ENCODE measurements at regions not wholly inside any gene's neighbourhood (a gene's known extent, or its start where the extent isn't known, plus 50 kb on each side); places are given as distances from the start of the nearest gene placed in this dataset.

GRCh38 chr2:220277445-220277975 lies 650.1 kb downstream of the SLC4A3 start:
- no peaks in the 10 kb centered on the region for H3K36me3 ChIP-seq (ENCODE audit: control insufficient read depth, insufficient read depth, low read length)
- H3K27me3 ChIP-seq (ENCODE audit: control insufficient read depth, insufficient read depth, low read length) = no peaks in the 10 kb centered on the region
- no peak for TF ChIP-seq CTCF (IDR thresholded peaks at IDR 0.05; ENCODE audit: insufficient read depth, low read length, poor library complexity, severe bottlenecking)
- H3K4me3 ChIP-seq (ENCODE audit: low read depth, low read length) = no peak overlapping the region
- DNase-seq (ENCODE audit: low read depth) = no peak

GRCh38 chr2:220278022-220278421 lies 650.6 kb downstream of the SLC4A3 start:
- DNase-seq (ENCODE audit: low read depth) = no peak
- no peak for TF ChIP-seq CTCF (IDR thresholded peaks at IDR 0.05; ENCODE audit: insufficient read depth, low read length, poor library complexity, severe bottlenecking)
- no peaks in the 10 kb centered on the region for H3K27me3 ChIP-seq (ENCODE audit: control insufficient read depth, insufficient read depth, low read length)
- no peaks in the 10 kb centered on the region for H3K36me3 ChIP-seq (ENCODE audit: control insufficient read depth, insufficient read depth, low read length)
- H3K4me3 ChIP-seq (ENCODE audit: low read depth, low read length) = no peak overlapping the region

GRCh38 chr2:220279372-220279771 lies 651.9 kb downstream of the SLC4A3 start:
- no peaks in the 10 kb centered on the region for H3K27me3 ChIP-seq (ENCODE audit: control insufficient read depth, insufficient read depth, low read length)
- peak; percentile 44 for DNase-seq (ENCODE audit: low read depth)
- no peak overlapping the region for H3K4me3 ChIP-seq (ENCODE audit: low read depth, low read length)
- no peak for TF ChIP-seq CTCF (IDR thresholded peaks at IDR 0.05; ENCODE audit: insufficient read depth, low read length, poor library complexity, severe bottlenecking)
- no peaks in the 10 kb centered on the region for H3K36me3 ChIP-seq (ENCODE audit: control insufficient read depth, insufficient read depth, low read length)

GRCh38 chr2:220279840-220280239 lies 652.4 kb downstream of the SLC4A3 start:
- Histone ChIP-seq H3K4me3 (ENCODE audit: low read depth, low read length) (no peak overlapping the region), H3K27me3 (ENCODE audit: control insufficient read depth, insufficient read depth, low read length) (no peaks in the 10 kb centered on the region), H3K36me3 (ENCODE audit: control insufficient read depth, insufficient read depth, low read length) (no peaks in the 10 kb centered on the region)
- TF ChIP-seq CTCF (IDR thresholded peaks at IDR 0.05; ENCODE audit: insufficient read depth, low read length, poor library complexity, severe bottlenecking) = no peak
- DNase-seq (ENCODE audit: low read depth) = no peak

- TF ChIP-seq CTCF (IDR thresholded peaks at IDR 0.05; ENCODE audit: insufficient read depth, low read length, poor library complexity, severe bottlenecking) = no peak
- Histone ChIP-seq H3K4me3 (ENCODE audit: low read depth, low read length) (no peak overlapping the region), H3K27me3 (ENCODE audit: control insufficient read depth, insufficient read depth, low read length) (no peaks in the 10 kb centered on the region), H3K36me3 (ENCODE audit: control insufficient read depth, insufficient read depth, low read length) (no peaks in the 10 kb centered on the region)
- DNase-seq (ENCODE audit: low read depth) = no peak
Measured at GRCh38 chr2:220280736-220281135, 653.3 kb downstream of the SLC4A3 start.

- H3K27me3 ChIP-seq (ENCODE audit: control insufficient read depth, insufficient read depth, low read length) = no peaks in the 10 kb centered on the region
- H3K36me3 ChIP-seq (ENCODE audit: control insufficient read depth, insufficient read depth, low read length) = no peaks in the 10 kb centered on the region
- no peak for DNase-seq (ENCODE audit: low read depth)
- no peak overlapping the region for H3K4me3 ChIP-seq (ENCODE audit: low read depth, low read length)
- TF ChIP-seq CTCF (IDR thresholded peaks at IDR 0.05; ENCODE audit: insufficient read depth, low read length, poor library complexity, severe bottlenecking) = no peak
Measured at GRCh38 chr2:220281771-220282170, 654.3 kb downstream of the SLC4A3 start.

Measured in kidney epithelial cell (primary cell).